A673 (cell line): ENCODE measurements at regions not wholly inside any gene's neighbourhood (a gene's known extent, or its start where the extent isn't known, plus 50 kb on each side); places are given as distances from the start of the nearest gene placed in this dataset.

Experiments used
- BruUV-seq: library from RNA; stranded (reverse); fragments of 400-500 nt; replicated peaks from 2 replicates; lab custom pipeline; 2021; lab: Mats Ljungman, UMichigan
- CTCF ChIA-PET: fragments of 300-600 bp; sonication (Branson Sonifier 250); formaldehyde crosslinking; loops from one replicate; lab custom pipeline; 2022; ENCODE audit warnings: antibody characterized with exemption; lab: Charles Lee
- POLR2A ChIA-PET: fragments of 300-600 bp; sonication (Branson Sonifier 250); formaldehyde crosslinking; loops from one replicate; lab custom pipeline; 2022; ENCODE audit warnings: antibody characterized with exemption; ENCODE audit not compliant: low non-redundant PET; lab: Charles Lee
- DNase-seq: peaks from one replicate; pipeline ENCODE4 v3.0.0-alpha.2; 2015; ENCODE audit warnings: low spot score
- H3K27ac ChIP-seq: fragments of 200-600 bp; sonication (generic); 2 replicates; pipeline ENCODE4 v1.5.1; 2016; ENCODE audit warnings: mixed run types, low read depth, mild to moderate bottlenecking, mixed read lengths, antibody characterized with exemption, low read length; ENCODE audit not compliant: poor library complexity, severe bottlenecking
- H3K27me3 ChIP-seq: fragments of 200-600 bp; sonication (generic); replicated peaks from 2 replicates; pipeline ENCODE4 v1.6.1; 2017; ENCODE audit warnings: mixed run types, low read depth, mild to moderate bottlenecking, mixed read lengths, antibody characterized with exemption, low read length; ENCODE audit not compliant: insufficient read depth, poor library complexity
- H3K36me3 ChIP-seq: fragments of 200-600 bp; sonication (generic); 2 replicates; pipeline ENCODE4 v1.6.1; 2016; ENCODE audit warnings: mixed run types, mild to moderate bottlenecking, mixed read lengths, antibody characterized with exemption, low read length; ENCODE audit not compliant: insufficient read depth, poor library complexity, severe bottlenecking
- H3K4me1 ChIP-seq: fragments of 200-600 bp; sonication (generic); 2 replicates; pipeline ENCODE4 v1.6.1; 2017; ENCODE audit warnings: mixed run types, mild to moderate bottlenecking, mixed read lengths, antibody characterized with exemption, low read length; ENCODE audit not compliant: insufficient read depth, poor library complexity, severe bottlenecking
- H3K4me3 ChIP-seq: fragments of 200-600 bp; sonication (generic); 2 replicates; pipeline ENCODE4 v1.5.1; 2016; ENCODE audit warnings: low read depth, mixed run types, mild to moderate bottlenecking, mixed read lengths, low read length; ENCODE audit not compliant: poor library complexity, severe bottlenecking
- H3K9me3 ChIP-seq: fragments of 200-600 bp; sonication (generic); 2 replicates; pipeline ENCODE4 v1.6.1; 2016; ENCODE audit warnings: mixed run types, low read depth, mild to moderate bottlenecking, mixed read lengths, antibody characterized with exemption, low read length; ENCODE audit not compliant: poor library complexity, severe bottlenecking
- CTCF ChIP-seq: fragments of 300-800, 200-600 bp; sonication (generic); conservative IDR thresholded peaks from 2 replicates; pipeline ENCODE4 v1.5.1; 2017; ENCODE audit warnings: low read depth, mild to moderate bottlenecking, antibody characterized with exemption, low read length, moderate library complexity, mixed read lengths
- EZH2 ChIP-seq: fragments of 200-600 bp; sonication (generic); IDR thresholded peaks from 2 replicates; pipeline ENCODE4 v1.6.1; 2017; ENCODE audit warnings: borderline replicate concordance, low read depth, mild to moderate bottlenecking, mixed read lengths, antibody characterized with exemption, low read length; ENCODE audit not compliant: poor library complexity, severe bottlenecking
- intact Hi-C: fragments of 100-400 bp; cut with micrococcal nuclease; formaldehyde crosslinking; loops from one replicate; pipeline ENCODE4 v1.10.0; 2022; ENCODE audit not compliant: unreplicated experiment

GRCh38 chr7:110307776-110308175 lies 783.2 kb upstream of the LRRN3 start:
- Histone ChIP-seq H3K27me3 (no peaks in the 10 kb centered on the region), H3K27ac (no peak overlapping the region), H3K4me1 (no peaks in the 10 kb centered on the region), H3K9me3 (no peaks in the 10 kb centered on the region), H3K4me3 (no peak overlapping the region), H3K36me3 (no peaks in the 10 kb centered on the region)
- TF ChIP-seq EZH2: no peak
- DNase-seq: no peak
- BruUV-seq: no TSS peak
- POLR2A ChIA-PET: no interaction called here
- intact Hi-C loops: no loop called here
- CTCF ChIA-PET: no interaction called here

GRCh38 chr7:110308791-110309190 lies 782.1 kb upstream of the LRRN3 start:
- ChIA-PET POLR2A (no interaction called here), CTCF (no interaction called here)
- Histone ChIP-seq H3K9me3 (no peaks in the 10 kb centered on the region), H3K4me1 (no peaks in the 10 kb centered on the region), H3K4me3 (no peak overlapping the region), H3K27ac (no peak overlapping the region), H3K36me3 (no peaks in the 10 kb centered on the region), H3K27me3 (no peaks in the 10 kb centered on the region)
- intact Hi-C loops: no loop called here
- TF ChIP-seq CTCF: no peak
- no peak for TF ChIP-seq EZH2
- DNase-seq: no peak
- no TSS peak for BruUV-seq

- no peak overlapping the region for H3K27ac ChIP-seq
- no peaks in the 10 kb centered on the region for H3K4me1 ChIP-seq
- BruUV-seq: no TSS peak
- intact Hi-C loops: no loop called here
- H3K36me3 ChIP-seq: no peaks in the 10 kb centered on the region
- ChIA-PET POLR2A (no interaction called here), CTCF (no interaction called here)
- TF ChIP-seq CTCF (no peak), EZH2 (no peak)
- no peak for DNase-seq
- H3K9me3 ChIP-seq: no peaks in the 10 kb centered on the region
- H3K4me3 ChIP-seq: no peak overlapping the region
- H3K27me3 ChIP-seq: no peaks in the 10 kb centered on the region
Measured at GRCh38 chr7:110309941-110310340, 781.0 kb upstream of the LRRN3 start.

GRCh38 chr7:110311556-110311955 lies 779.4 kb upstream of the LRRN3 start:
- no peaks in the 10 kb centered on the region for H3K9me3 ChIP-seq
- no peak for DNase-seq
- TF ChIP-seq CTCF (no peak), EZH2 (no peak)
- no peaks in the 10 kb centered on the region for H3K27me3 ChIP-seq
- H3K36me3 ChIP-seq: no peaks in the 10 kb centered on the region
- POLR2A ChIA-PET: no interaction called here
- CTCF ChIA-PET: no interaction called here
- no peaks in the 10 kb centered on the region for H3K4me1 ChIP-seq
- intact Hi-C loops: no loop called here
- no TSS peak for BruUV-seq
- H3K4me3 ChIP-seq: no peak overlapping the region
- no peak overlapping the region for H3K27ac ChIP-seq
